Heart right ventricle (tissue), 16 donors: ENCODE measurements at regions not wholly inside any gene's neighbourhood (a gene's known extent, or its start where the extent isn't known, plus 50 kb on each side); places are given as distances from the start of the nearest gene placed in this dataset.

Experiments used
- ATAC-seq, 8 donors: fragments of 200-7000 bp; cut with Tn5 transposase; one replicate each; pipeline ENCODE4 v1.9.1; 2020; ENCODE audit warnings: mild to moderate bottlenecking in 8 of 8, moderate library complexity in 8 of 8, moderate number of reproducible peaks in 1 of 8
- DNase-seq, 2 donors: peaks; one replicate each; pipeline ENCODE4 v3.0.0-alpha.2; 2020
- H3K27ac ChIP-seq, 10 donors: fragments of 200-600 bp; sonication (generic) in 2 of 10; one replicate each; pipeline versions ENCODE4 v1.5.0 to v1.8.0; 2020 to 2022; ENCODE audit warnings: mild to moderate bottlenecking in 3 of 10
- H3K27me3 ChIP-seq, 7 donors: fragments of 200-600 bp; one replicate each; pipeline ENCODE4 v1.8.0; 2021 to 2022; ENCODE audit warnings: mild to moderate bottlenecking in 2 of 7
- H3K36me3 ChIP-seq, 9 donors: fragments of 200-600 bp; sonication (generic) in 1 of 9; one replicate each; pipeline versions ENCODE4 v1.5.0 to v1.8.0; 2020 to 2022; ENCODE audit warnings: mild to moderate bottlenecking in 2 of 9
- H3K4me1 ChIP-seq, 9 donors: fragments of 200-600 bp; sonication (generic) in 1 of 9; one replicate each; pipeline versions ENCODE4 v1.5.0 to v1.8.0; 2020 to 2022; ENCODE audit warnings: mild to moderate bottlenecking in 4 of 9
- H3K4me3 ChIP-seq, 10 donors: fragments of 200-600 bp; sonication (generic) in 2 of 10; one replicate each; pipeline versions ENCODE4 v1.5.0 to v1.8.0; 2020 to 2022; ENCODE audit warnings: mild to moderate bottlenecking in 7 of 10, moderate library complexity in 2 of 10
- H3K9me3 ChIP-seq, 11 donors: fragments of 200-600 bp in 10 of 11; sonication (generic) in 2 of 11; one replicate each; pipeline versions ENCODE4 v1.5.0 to v1.8.0; 2013 to 2022; ENCODE audit warnings: mild to moderate bottlenecking in 2 of 11, control low read depth in 1 of 11, moderate library complexity in 1 of 11
- CTCF ChIP-seq, 9 donors: fragments of 200-600 bp; sonication (generic) in 2 of 9; IDR thresholded peaks; one replicate each; pipeline versions ENCODE4 v1.5.0 to v1.8.0; 2021 to 2022; ENCODE audit warnings: antibody characterized with exemption in 9 of 9, mild to moderate bottlenecking in 5 of 9, moderate library complexity in 1 of 9
- WGBS, 2 donors: extraction: QIAGEN DNeasy Blood & Tissue Kit; methylation state at CpG; one replicate each; pipeline ENCODE4 v1.1.7; 2013; ENCODE audit warnings: inconsistent platforms in 1 of 2; 5-methylcytosine and 5-hydroxymethylcytosine counted together
- intact Hi-C, 10 donors: fragments of 100-400 bp; cut with DNase I; formaldehyde crosslinking; loops; one replicate each; pipeline versions ENCODE4 v1.11.1 to v1.14.2; 2022
- donor health status: Arrhythmogenic right ventricular cardiomyopathy.
- donor health status: ischemic (EF 13 %, LVEDD 7.1; RV severe dilation, severe dysfunction).
- donor health status: healthy with polysubstance abuse.
- donor health status: DM: no; HTN: yes; CAD: no.
- donor health status: DM: no; HTN: no; CAD: no.
- donor health status: ischemic (EF 25% LVEDD 6.9; RV normal size, moderate dysfunction).
- donor health status: ischemic (EF 25% LVEDD 5.7; RV mildly dilated, moderate dysfunction).
- donor health status: healthy.
- donor health status: DM: yes; HTN: yes; CAD: no.
- donor health status: Ischemic cardiomyopathy.
- donor health status: ischemic (EF 35%, LVEDD 5.7; RV mildly dilated, moderate dysfunction).
- donor health status: nonischemic (EF 11% LVEDD 7.7; RV severe dilation, severe dysfunction).
- donor health status: DM: yes; HTN: yes; CAD: no.
- donor health status: PGD.
- donor health status: ischemic (EF 29% LVEDD 5.4; RV normal size, mild dysfunction).
- donor health status: nonischemic (EF 23%, LVEDD 6.1; RV moderate dilation, normal function).

- no peaks in the 10 kb centered on the region for H3K9me3 ChIP-seq
- DNase-seq (no peak), ATAC-seq (no peak)
- 67 to 70% methylated on average over 3 of the region's 3 CpGs for WGBS, 2 donors
- no peak overlapping the region for H3K4me3 ChIP-seq
- intact Hi-C loops, result loop anchor here in 1 of 10 donors (10.0 kb wide), 1 partner anchor 113 kb away; no protein-coding TSS in a partner anchor
- peaks cover 0 to 4% (median 0%) of the 10 kb centered on the region in 7 donors for H3K27me3 ChIP-seq
- peak overlapping the region in 1 of 10 donors; percentile 36 for H3K27ac ChIP-seq
- peaks cover 0 to 13% (median 0%) of the 10 kb centered on the region in 9 donors for H3K4me1 ChIP-seq
- no peak for TF ChIP-seq CTCF (IDR thresholded peaks at IDR 0.05)
- no peaks in the 10 kb centered on the region for H3K36me3 ChIP-seq
Observed at GRCh38 chr14:65291531-65291930, 121.0 kb upstream of the FUT8 start.

GRCh38 chr14:65294816-65295215, 117.7 kb upstream of the FUT8 start:
- TF ChIP-seq CTCF (IDR thresholded peaks at IDR 0.05), result no peak
- intact Hi-C loops, result loop anchor here in 1 of 10 donors (10.0 kb wide), 1 partner anchor 110 kb away; no protein-coding TSS in a partner anchor
- Histone ChIP-seq H3K9me3 (no peaks in the 10 kb centered on the region), H3K36me3 (no peaks in the 10 kb centered on the region), H3K27me3 (no peaks in the 10 kb centered on the region), H3K4me1 (peaks cover 0 to 11% (median 0%) of the 10 kb centered on the region in 9 donors), H3K27ac (no peak overlapping the region), H3K4me3 (no peak overlapping the region)
- no peak for DNase-seq
- ATAC-seq, result no peak
- 74 to 76% methylated on average over 1 of the region's 1 CpG for WGBS, 2 donors

GRCh38 chr14:65296402-65296801, 116.1 kb upstream of the FUT8 start:
- H3K4me1 ChIP-seq, result peaks cover 0 to 6% (median 0%) of the 10 kb centered on the region in 9 donors
- H3K36me3 ChIP-seq, result no peaks in the 10 kb centered on the region
- no peak for ATAC-seq
- no peak for TF ChIP-seq CTCF (IDR thresholded peaks at IDR 0.05)
- DNase-seq, result no peak
- intact Hi-C loops, result loop anchor here in 1 of 10 donors (10.0 kb wide), 1 partner anchor 108 kb away; no protein-coding TSS in a partner anchor
- H3K4me3 ChIP-seq, result no peak overlapping the region
- H3K9me3 ChIP-seq, result no peaks in the 10 kb centered on the region
- H3K27me3 ChIP-seq, result no peaks in the 10 kb centered on the region
- no peak overlapping the region for H3K27ac ChIP-seq

GRCh38 chr14:65296876-65297275, 115.7 kb upstream of the FUT8 start:
- DNase-seq (no peak), ATAC-seq (no peak)
- H3K4me3 ChIP-seq, result no peak overlapping the region
- H3K4me1 ChIP-seq, result peaks cover 0 to under 1% (median 0%) of the 10 kb centered on the region in 9 donors
- intact Hi-C loops, result loop anchor here in 1 of 10 donors (10.0 kb wide), 1 partner anchor 108 kb away; no protein-coding TSS in a partner anchor
- no peak overlapping the region for H3K27ac ChIP-seq
- H3K9me3 ChIP-seq, result no peaks in the 10 kb centered on the region
- H3K27me3 ChIP-seq, result no peaks in the 10 kb centered on the region
- 81 to 91% methylated on average over 4 of the region's 4 CpGs for WGBS, 2 donors
- no peak for TF ChIP-seq CTCF (IDR thresholded peaks at IDR 0.05)
- no peaks in the 10 kb centered on the region for H3K36me3 ChIP-seq
